HEK293 (cell line): ENCODE measurements at regions not wholly inside any gene's neighbourhood (a gene's known extent, or its start where the extent isn't known, plus 50 kb on each side); places are given as distances from the start of the nearest gene placed in this dataset.

Source experiments
- ZNF768 ChIP-seq: fragments of 450-650 bp; formaldehyde crosslinking; IDR thresholded peaks from 2 replicates; pipeline ENCODE4 v1.5.1; 2018; ENCODE audit warnings: missing biosample characterization, mild to moderate bottlenecking, missing genetic modification characterization
- TF ChIP-seq, protein P1 (sequence below): fragments of 450-650 bp; formaldehyde crosslinking; IDR thresholded peaks from 2 replicates; pipeline ENCODE4 v1.5.1; 2016; ENCODE audit warnings: missing biosample characterization, missing genetic modification characterization

DNA sequence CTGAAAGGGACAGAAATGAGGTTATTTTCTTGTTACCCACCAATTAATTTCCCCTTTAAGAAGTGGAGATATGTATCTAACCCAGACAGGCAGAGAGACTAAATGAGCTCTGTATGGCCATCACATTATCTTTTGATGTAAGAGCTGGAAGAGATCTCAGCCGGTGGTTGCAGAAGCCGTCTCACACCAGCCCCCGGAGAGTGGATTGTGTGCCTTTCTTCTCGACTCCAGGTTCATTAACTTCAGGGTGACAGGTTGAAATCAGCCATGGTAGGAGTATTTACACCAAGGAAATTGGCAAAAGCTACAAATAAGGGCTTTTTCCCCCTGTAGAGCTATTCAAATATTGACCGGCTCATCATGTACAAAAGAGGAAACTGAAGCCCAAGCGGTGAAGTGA, 580.3 kb upstream of the CADM1 start:
- TF ChIP-seq ZNF768, result no peak
- TF ChIP-seq, protein P1, sequence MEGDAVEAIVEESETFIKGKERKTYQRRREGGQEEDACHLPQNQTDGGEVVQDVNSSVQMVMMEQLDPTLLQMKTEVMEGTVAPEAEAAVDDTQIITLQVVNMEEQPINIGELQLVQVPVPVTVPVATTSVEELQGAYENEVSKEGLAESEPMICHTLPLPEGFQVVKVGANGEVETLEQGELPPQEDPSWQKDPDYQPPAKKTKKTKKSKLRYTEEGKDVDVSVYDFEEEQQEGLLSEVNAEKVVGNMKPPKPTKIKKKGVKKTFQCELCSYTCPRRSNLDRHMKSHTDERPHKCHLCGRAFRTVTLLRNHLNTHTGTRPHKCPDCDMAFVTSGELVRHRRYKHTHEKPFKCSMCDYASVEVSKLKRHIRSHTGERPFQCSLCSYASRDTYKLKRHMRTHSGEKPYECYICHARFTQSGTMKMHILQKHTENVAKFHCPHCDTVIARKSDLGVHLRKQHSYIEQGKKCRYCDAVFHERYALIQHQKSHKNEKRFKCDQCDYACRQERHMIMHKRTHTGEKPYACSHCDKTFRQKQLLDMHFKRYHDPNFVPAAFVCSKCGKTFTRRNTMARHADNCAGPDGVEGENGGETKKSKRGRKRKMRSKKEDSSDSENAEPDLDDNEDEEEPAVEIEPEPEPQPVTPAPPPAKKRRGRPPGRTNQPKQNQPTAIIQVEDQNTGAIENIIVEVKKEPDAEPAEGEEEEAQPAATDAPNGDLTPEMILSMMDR (tag by site-specific recombination), result no peak
